ENCODE measurements at regions not wholly inside any gene's neighbourhood (a gene's known extent, or its start where the extent isn't known, plus 50 kb on each side); places are given as distances from the start of the nearest gene placed in this dataset.
A peak's percentile ranks its signal among the peaks of the same experiment; 100 is the strongest.

- CTCF ChIA-PET = interaction anchor here (0.8 to 1.0 kb wide), 2 partner anchors 23 to 41 kb away, joined by 3 read pairs; no protein-coding TSS in a partner anchor
- Histone ChIP-seq H3K9me3 (no peaks in the 10 kb centered on the region), H3F3A (replicated peaks; ENCODE audit: insufficient read depth) (no peaks in the 10 kb centered on the region), H2AFZ (ENCODE audit: low read depth) (no peak overlapping the region), H3K27ac (ENCODE audit: low read depth in 2 of 2, low read length in 1 of 2) (no peak overlapping the region), H3K9me2 (no peaks in the 10 kb centered on the region), H3K79me2 (ENCODE audit: insufficient read depth) (no peaks in the 10 kb centered on the region), H3K4me2 (0 out of 2 replicates have a peak overlapping the region, but pooled peaks have one; percentile 47), H3K36me3 (replicated peaks in 1 of 2; ENCODE audit: control insufficient read depth in 1 of 2, insufficient read depth in 2 of 2, low read length in 1 of 2) (no peaks in the 10 kb centered on the region), H3K4me1 (ENCODE audit: control insufficient read depth in 1 of 2, insufficient read depth in 2 of 2, low read depth in 1 of 2, low read length in 1 of 2) (peaks cover 0 to 5% of the 10 kb centered on the region in 2 experiments; a peak in 1 of 4 replicates), H4K20me1 (ENCODE audit: insufficient read depth) (no peaks in the 10 kb centered on the region), H3K27me3 (ENCODE audit: insufficient read depth) (no peaks in the 10 kb centered on the region), H3K4me3 (ENCODE audit: low read depth in 2 of 2, low read length in 1 of 2) (no peak overlapping the region), H3K9ac (no peak overlapping the region)
- TF ChIP-seq TAF1 (IDR thresholded peaks at IDR 0.05; ENCODE audit: borderline replicate concordance, low read depth, low read length) (no peak), FOXM1 (IDR thresholded peaks at IDR 0.05; ENCODE audit: low read depth) (no peak), MEF2A (IDR thresholded peaks at IDR 0.05; ENCODE audit: borderline replicate concordance, low read depth) (no peak), POLR2AphosphoS5 (IDR thresholded peaks at IDR 0.05; ENCODE audit: low read depth, low read length) (no peak), RFX5 (IDR thresholded peaks at IDR 0.05; ENCODE audit: low read length) (no peak), ZBTB33 (IDR thresholded peaks at IDR 0.05; ENCODE audit: borderline replicate concordance, low read depth) (no peak), JUND (IDR thresholded peaks at IDR 0.05) (no peak), NFIC (IDR thresholded peaks at IDR 0.05; ENCODE audit: borderline replicate concordance) (no peak), YY1 (IDR thresholded peaks at IDR 0.05; ENCODE audit: low read depth) (no peak), GATA2 (CRISPR knock-in tag; IDR thresholded peaks at IDR 0.05) (no peak), RAD21 (IDR thresholded peaks at IDR 0.05; ENCODE audit: low read length) (no peak), SIN3A (IDR thresholded peaks at IDR 0.05; ENCODE audit: borderline replicate concordance, low read depth, low read length) (no peak), NRF1 (IDR thresholded peaks at IDR 0.05; ENCODE audit: low read depth, low read length) (no peak)
- DNase-seq = peak; percentile 47
- POLR2A ChIA-PET = no interaction called here
- 50% methylated on average over 12 of the region's 12 CpGs for WGBS (ENCODE audit: low lambda C conversion rate)
Measured at GRCh38 chr10:7484456-7485243, 73.8 kb upstream of the SFMBT2 start.

- no peak for DNase-seq
- Histone ChIP-seq H3K9me2 (no peaks in the 10 kb centered on the region), H2AFZ (ENCODE audit: low read depth) (no peak overlapping the region), H3F3A (replicated peaks; ENCODE audit: insufficient read depth) (no peaks in the 10 kb centered on the region), H3K79me2 (ENCODE audit: insufficient read depth) (no peaks in the 10 kb centered on the region), H3K4me1 (ENCODE audit: control insufficient read depth in 1 of 2, insufficient read depth in 2 of 2, low read depth in 1 of 2, low read length in 1 of 2) (peaks cover 0 to 5% of the 10 kb centered on the region in 2 experiments; a peak in 1 of 4 replicates), H3K4me2 (no peak overlapping the region), H3K36me3 (replicated peaks in 1 of 2; ENCODE audit: control insufficient read depth in 1 of 2, insufficient read depth in 2 of 2, low read length in 1 of 2) (no peaks in the 10 kb centered on the region), H4K20me1 (ENCODE audit: insufficient read depth) (no peaks in the 10 kb centered on the region), H3K4me3 (ENCODE audit: low read depth in 2 of 2, low read length in 1 of 2) (no peak overlapping the region), H3K27me3 (ENCODE audit: insufficient read depth) (no peaks in the 10 kb centered on the region), H3K9me3 (no peaks in the 10 kb centered on the region), H3K9ac (no peak overlapping the region), H3K27ac (ENCODE audit: low read depth in 2 of 2, low read length in 1 of 2) (no peak overlapping the region)
- POLR2A ChIA-PET = no interaction called here
- WGBS (ENCODE audit: low lambda C conversion rate) = 71% methylated on average over 9 of the region's 9 CpGs
- CTCF ChIA-PET = no interaction called here
- no peak for TF ChIP-seq POLR2AphosphoS5 (IDR thresholded peaks at IDR 0.05; ENCODE audit: low read depth, low read length)
- no peak for TF ChIP-seq REST (IDR thresholded peaks at IDR 0.05; ENCODE audit: low read depth, low read length)
- TF ChIP-seq MEF2A (IDR thresholded peaks at IDR 0.05; ENCODE audit: borderline replicate concordance, low read depth) = no peak
- no peak for TF ChIP-seq MXI1 (IDR thresholded peaks at IDR 0.05; ENCODE audit: low read depth, low read length)
- TF ChIP-seq USF1 (IDR thresholded peaks at IDR 0.05; ENCODE audit: borderline replicate concordance, low read depth) = no peak
- no peak for TF ChIP-seq FOXJ3 (CRISPR knock-in tag; IDR thresholded peaks at IDR 0.05)
- TF ChIP-seq EZH2phosphoT487 (IDR thresholded peaks at IDR 0.05; ENCODE audit: borderline replicate concordance, low read depth) = no peak
- no peak for TF ChIP-seq TEAD4 (IDR thresholded peaks at IDR 0.05; ENCODE audit: borderline replicate concordance, insufficient read depth)
- no peak for TF ChIP-seq CTCF (IDR thresholded peaks at IDR 0.05)
Measured at GRCh38 chr10:7483848-7484247, 73.0 kb upstream of the SFMBT2 start.

Measured in SK-N-SH (cell line).